HG03139 (cell line): ENCODE measurements at regions not wholly inside any gene's neighbourhood (a gene's known extent, or its start where the extent isn't known, plus 50 kb on each side); places are given as distances from the start of the nearest gene placed in this dataset.
"Not testable (repeated sequence)": the region's sequence is repeated elsewhere in the genome, so short reads cannot be mapped to it uniquely, and the experiment has no call there.

Source experiments
- ATAC-seq: cut with Tn5 transposase; IDR thresholded peaks from one replicate; pipeline ENCODE4 v1.9.1; 2021; ENCODE audit not compliant: unreplicated experiment

DNA sequence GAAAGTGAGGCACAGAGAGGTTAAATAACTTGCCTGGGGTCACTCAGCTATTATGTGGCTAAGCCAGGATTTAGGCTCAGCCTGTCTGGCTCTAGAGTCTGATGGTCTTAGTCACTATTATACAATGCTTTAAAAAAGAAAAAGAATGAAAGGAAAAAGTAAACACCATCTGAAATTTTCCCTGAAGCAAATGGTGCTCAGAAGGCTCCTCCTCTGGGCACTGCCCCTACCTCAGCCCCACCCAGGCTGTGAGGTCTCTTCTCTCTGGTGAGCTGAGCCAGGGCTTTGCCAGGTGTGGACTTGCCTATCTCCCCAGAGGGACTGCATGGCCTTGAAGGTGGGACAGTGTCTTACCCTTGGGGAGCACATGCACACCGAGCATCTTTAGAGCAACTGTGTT, 117.5 kb upstream of the DYRK2 start:
- ATAC-seq, result no peak

DNA sequence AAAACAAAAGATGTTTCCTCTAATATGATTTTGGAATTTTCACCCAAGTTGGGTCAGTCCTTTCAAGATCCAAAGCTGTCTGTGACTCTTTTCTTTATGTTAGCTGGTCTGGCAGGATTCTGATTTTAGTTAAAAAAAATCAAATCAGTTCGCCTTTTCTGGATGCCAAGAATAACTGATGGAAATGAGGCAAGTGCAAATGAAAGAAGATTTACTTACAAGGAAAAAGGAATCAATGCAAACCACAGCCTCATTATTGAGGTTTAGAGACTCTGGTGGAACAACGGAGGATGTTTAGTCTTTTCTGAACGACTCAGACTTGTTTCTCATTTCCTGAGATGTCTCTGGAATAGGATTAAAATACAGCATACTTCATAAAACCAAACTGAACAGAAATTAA, 117.0 kb upstream of the DYRK2 start:
- no peak for ATAC-seq

DNA sequence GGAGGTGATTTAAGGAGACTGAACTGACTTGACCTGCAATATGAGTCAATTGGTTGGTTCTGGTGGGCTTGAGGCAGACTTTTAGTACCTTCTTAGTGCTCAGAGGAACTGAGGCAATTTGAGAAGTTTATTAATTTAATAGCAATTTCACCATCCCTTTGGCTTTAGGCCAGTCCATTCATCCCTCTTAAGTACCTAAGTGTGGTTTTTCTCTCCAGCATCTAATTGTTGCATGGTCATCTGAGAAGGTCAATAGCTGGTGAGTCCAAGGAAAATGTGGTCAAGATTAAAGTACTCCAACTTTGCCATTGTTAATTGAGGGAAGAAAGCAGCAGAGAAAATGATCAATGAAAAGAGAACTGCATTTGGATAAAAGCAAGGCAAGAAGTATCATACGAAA, 115.4 kb upstream of the DYRK2 start:
- ATAC-seq, result no peak

DNA sequence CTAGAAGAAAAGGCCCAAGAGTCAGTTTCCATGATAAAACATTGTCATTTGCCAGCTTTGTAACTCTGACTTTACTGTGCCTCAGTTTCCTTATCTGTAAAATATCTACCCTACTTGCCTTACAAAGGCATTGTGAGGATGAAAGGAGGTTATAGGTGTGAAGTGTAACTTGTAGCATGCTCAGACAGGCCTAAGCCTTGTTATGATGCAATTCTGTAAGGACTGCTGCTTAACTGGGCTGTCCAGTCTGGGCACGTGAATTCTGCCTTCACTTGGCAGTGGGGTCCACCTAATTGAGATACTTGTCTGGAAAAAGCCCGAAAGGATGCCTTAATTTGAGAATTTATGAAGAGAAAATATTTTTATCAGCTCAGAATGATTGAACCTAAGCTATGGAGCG, 114.5 kb upstream of the DYRK2 start:
- no peak for ATAC-seq

DNA sequence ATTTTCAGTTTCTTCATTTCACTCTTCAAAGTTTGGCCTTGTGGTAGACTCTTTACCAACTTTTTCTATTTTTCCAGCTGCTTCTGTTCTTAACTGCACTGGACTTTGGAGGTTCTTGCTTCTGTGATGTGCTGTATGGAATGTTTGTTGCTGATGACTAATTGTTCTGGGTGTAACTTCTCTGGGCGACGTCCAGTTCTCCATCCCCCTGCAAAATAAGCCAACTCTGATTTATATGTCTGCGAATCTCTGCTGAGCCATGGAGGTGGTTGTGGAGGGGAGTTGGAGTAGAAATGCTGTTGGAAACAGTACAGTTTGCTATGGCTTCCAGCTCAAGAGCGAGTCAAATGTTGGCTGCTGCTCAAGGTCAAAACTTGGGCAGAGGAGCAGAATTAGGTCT, 113.9 kb upstream of the DYRK2 start:
- no peak for ATAC-seq

DNA sequence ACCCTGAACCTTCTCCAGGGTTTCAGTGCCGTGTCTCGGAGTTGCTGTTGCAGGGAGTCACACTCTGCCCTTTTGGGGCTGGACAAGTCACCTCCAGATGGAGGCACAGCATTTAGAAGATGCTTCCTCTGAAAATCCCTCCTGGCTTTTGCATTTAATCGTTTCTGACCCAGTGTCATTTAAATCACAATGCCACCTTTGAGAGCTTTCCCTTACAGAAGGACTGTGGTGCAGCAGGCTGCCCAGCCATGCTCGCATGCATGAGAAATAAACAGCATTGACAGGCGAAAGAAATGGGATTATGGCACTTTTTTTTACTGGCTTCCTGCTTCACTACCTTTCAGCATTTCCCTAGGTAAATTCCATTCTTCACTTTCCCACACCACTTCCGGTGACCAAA, 113.4 kb upstream of the DYRK2 start:
- ATAC-seq, result no peak

DNA sequence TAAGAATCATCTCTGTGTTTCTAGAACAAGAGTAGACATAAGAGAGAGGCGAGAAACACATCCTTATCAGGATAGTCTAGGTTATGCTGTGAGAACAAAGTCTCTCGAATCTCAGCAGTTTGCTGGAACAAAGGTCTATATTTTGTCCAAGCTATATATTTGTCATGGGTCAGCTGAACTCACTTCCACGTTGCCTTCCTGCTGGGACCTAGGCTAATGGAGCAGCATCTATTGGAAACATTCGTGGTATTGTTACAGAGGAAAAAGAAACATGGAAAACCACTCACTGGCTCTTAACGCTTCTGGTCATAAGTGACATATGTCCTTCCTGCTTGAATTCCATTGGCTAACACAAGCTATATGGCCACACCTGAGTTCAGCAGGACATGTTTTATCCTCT, 112.6 kb upstream of the DYRK2 start:
- no peak for ATAC-seq

DNA sequence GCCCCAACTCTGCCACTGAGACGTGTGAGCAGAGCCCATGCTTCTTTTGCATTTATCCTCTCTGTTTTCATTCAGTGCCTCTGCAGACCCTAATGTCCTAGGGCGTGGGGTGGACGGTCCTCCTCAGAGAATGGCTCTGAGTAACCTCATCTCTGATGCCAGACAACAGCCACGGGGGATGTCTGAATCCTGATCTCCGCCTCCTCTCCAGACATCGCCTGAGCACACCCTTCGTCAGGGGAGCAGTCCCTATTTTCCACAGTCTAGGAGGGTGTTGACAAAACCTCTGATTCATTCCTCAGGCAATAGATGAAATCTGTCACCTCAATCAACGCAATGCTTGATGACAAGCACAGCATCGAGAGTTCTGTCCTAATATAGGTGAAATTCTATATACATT, 109.2 kb upstream of the DYRK2 start:
- ATAC-seq, result no peak

DNA sequence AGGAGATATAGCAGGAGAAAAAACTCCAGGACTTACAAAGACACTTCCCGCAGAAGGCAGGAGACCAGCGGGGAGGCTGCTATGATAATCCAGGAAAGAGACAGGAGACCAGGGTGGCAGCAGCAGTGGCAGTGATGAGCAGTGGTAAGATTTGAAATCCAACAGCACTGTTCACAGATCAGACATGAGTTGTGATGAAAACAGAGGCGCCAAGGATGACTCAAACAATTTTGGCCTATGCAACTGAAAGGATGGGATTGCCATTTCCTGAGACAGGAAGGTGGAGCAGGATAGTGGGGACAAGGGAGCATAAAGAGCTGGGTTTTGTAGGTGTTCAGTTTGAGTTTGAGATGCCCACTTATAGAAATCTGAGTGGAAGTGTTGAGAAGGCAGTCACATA, 108.6 kb upstream of the DYRK2 start:
- no peak for ATAC-seq

DNA sequence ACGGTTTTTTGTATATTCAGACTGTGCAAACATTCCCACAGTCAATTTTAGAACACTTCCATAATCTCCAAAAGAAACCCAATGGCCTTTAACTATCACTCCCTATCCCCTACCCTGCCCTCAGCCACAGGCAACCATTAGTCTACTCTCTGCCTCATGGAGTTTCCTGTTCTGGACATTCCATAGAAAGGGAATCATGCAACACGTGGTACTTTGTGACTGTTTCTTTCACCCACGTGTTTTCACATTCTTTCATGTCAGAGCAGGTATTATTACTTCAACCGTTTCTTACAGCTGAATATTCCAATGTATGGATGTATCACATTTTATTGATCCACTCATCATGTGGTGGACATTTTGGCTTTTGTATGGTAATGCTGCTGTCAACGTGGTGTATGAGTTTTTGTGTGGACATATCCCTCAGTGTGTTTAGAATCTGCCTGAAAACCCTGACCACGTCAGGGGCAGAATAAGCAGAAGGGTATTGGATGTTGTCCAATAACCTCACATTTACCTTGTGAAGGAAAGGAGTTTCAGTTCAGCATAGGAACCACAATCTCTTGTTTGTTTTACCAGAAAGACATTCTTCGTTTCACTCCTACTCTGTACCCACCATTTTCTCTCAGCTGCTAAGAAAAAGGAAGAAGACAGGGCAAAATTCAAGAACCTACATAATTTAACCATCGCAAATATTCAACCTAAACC, 107.5 kb upstream of the DYRK2 start:
- no peak for ATAC-seq

DNA sequence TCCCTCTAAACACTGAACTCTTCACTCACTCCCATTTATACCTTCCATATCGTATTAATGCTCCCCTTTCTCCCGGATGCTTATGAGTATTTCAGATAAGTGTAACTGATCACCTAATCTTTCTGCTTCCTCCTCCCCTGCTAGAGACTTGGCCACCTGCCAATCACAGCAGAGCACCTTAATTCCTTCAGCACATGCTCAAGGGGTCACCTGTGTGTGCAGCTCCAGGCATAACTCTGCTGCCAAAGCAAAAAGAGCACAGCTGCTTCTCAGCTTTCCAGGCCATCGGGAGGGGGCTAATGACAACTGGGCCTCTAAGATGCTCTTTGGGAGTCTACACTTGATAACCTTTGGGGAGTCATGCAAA, 106.9 kb upstream of the DYRK2 start:
- ATAC-seq, result no peak

DNA sequence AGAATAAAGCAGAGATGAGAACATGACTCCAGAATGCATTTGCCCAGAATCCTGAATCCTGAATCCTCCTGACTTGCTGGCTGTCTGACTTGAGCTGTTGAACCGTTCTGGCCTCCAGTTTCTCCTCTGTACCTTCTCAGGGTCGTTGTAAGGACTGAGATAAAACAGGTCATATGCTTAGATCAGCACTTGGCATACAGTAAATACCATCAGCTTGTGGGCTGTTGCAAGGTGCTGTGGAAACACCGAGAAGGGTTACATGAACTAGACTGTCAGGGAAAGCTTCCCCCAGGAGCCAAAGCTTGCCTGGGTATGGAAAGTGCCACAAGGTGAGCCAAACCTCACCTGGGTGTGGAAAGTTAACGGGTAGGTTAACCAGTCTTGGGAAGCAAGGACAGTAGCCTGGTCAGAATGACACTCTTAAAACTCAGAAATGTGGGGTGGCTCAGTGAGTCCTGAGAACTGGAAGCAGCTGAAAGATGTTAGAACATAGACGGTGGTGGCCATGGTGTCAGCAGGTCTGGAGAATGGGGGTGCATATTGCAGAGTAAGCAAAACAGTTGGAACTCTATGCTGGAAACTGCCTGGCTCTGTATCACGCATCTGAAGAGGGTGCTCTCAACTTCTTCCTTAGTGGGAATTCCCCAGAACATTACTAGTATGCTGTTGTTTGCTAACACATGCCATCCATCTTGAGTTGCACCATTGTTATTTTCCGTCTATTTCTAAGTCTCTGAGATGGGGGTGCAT, 105.3 kb upstream of the DYRK2 start:
- no peak for ATAC-seq

DNA sequence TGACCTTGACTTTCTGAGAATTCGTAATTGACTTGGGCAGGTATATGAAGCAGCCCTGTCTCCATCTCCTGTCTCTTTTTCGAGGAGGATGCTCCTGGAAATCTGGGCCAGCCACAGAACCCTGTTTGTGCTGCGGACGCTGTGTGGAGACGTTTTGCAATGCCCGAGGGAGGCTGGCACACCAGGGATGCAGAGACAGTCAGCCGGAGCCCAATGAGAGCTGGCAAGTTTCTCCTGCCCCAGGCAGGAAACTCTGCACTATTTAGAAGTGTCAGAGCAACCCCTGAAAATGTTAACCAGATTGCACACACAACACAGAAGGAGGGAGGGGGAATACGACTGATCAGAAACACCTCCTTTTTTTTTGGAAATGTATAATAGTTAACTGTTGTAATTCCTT, 103.2 kb upstream of the DYRK2 start:
- no peak for ATAC-seq

DNA sequence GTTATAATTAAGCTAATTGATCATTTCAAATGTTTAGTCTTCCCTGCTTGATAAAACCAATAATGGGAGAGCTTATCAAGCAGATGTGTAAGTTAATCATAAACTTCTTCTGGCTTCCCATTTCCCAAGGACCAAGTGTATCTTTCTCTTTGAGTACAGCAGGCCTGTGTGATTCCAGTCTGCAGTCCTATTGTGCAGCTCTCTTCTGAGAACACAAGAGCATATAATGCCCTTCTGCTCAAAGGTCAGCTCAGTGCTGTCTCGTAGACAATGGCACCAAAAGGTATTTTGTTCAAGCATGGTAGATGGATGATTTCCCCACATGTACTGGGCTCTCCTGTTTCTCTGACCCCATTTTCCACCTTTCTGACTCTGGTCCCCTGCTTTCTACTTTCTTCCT, 101.8 kb upstream of the DYRK2 start:
- no peak for ATAC-seq

DNA sequence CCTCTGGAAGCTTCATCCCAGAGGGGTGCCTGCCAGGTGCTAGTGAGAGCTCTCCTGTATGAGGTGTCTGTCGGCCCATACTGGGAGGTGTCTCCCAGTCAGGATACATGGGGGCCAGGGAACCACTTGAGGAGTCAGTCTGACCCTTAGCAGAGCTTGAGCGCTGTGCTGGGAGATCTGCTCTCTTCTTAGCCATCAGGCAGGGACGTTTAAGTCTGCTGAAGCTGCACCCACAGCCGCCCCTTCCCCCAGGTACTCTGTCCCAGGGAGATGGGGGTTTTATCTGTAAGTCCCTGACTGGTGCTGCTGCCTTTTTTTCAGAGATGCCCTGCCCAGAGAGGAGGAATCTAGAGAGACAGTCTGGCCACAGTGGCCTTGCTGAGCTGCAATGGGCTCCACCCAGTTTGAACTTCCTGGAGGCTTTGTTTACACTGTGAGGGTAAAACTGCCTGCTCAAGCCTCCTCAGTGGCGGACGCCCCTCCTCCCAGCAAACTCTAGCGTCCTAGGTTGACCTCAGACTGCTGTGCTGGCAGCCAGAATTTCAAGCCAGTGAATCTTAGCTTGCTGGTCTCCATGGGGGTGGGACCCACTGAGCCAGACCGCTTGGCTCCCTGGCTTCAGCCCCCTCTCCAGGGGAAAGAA, 93.3 kb upstream of the DYRK2 start:
- ATAC-seq, result not testable (repeated sequence)

DNA sequence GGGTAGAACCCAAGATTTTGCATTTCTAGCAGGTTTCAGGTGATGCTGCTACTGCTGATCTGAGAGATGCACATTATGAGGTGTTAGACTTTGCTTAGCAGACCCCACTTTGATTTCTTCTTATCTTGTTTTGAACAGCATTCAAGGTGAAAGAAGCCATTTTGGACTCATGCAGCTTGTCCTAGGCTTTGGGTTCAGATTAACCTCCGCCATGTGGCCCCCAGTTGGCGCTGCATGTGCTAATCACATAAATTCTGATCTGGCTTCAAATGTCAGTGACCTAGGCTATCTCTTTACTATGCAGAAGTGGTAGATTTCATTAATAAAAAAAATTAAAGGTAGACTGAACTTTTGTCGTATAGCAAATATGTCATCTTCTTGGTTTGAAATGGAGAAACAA, 89.8 kb upstream of the DYRK2 start:
- ATAC-seq, result no peak

DNA sequence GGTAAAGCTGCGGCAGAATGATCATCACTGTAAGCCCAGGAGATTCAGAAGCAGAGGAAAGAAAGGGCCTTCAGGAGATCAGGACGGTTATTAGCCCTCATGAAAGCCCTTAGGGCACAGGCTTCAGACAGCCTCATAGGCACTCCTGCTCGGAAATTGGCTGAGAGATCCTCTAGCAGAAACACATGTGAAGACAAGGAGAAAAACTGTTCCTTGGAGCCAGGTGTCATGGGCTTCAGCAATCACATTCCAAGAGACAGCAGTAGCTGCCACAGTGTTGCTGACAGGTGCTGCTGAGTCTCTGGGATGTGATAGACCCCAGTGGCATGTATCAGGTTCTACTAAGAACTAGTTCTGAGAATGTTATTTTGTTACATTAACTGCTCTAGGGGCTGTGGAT, 88.8 kb upstream of the DYRK2 start:
- no peak for ATAC-seq

DNA sequence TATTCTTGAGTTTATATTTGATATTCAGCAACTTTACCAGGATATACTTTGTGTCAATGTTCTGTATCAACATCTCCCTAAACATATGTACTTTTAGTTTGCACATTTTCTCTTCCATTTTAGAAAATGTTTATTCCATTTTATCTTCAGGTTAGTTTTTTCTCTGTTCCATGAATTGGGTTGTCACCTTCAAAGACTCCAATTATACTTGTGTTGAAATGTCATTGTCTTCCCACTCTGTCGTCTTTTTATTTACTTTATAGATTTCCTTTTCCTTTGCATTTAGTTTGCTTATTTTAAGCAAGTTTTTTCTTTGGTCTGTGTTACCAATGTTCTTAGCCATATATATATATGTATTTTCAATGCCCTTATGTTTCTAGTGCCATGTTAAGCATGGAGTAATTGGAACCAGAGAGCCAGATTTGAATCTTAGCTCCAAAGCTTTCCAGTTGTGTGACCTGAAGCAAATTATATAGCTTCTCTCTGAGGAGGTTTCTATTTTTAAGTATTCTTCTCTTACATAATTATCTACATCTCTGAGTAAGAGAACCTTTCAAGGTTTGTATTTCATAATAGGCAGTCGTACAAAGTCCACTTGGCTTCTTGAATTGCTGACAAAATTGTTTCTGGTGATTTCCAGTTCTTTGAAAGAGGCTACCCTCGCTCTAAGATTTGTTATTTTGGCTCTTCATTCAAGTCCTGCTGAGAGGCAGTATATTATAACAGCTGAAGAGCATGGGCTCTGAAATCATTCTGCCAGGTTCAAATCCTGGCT, 85.8 kb upstream of the DYRK2 start:
- no peak for ATAC-seq

DNA sequence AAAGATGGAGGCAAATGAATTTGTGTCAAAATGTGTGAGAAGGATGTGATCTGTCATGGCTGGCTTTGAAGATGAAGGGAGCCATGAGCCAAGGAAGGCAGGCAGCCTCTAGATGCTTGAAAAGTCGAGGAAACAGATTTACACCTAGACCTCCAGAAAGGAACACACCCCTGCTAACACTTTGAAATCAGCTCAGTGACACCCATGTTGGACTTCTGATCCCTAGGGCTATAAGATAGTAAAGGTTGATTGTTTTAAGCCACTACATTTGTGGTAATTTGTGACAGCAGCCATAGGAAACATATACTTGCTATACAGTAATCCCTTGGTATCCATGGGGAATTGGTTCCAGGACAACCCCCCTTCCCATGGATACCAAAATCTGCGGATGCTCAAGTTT, 80.5 kb upstream of the DYRK2 start:
- ATAC-seq, result no peak

DNA sequence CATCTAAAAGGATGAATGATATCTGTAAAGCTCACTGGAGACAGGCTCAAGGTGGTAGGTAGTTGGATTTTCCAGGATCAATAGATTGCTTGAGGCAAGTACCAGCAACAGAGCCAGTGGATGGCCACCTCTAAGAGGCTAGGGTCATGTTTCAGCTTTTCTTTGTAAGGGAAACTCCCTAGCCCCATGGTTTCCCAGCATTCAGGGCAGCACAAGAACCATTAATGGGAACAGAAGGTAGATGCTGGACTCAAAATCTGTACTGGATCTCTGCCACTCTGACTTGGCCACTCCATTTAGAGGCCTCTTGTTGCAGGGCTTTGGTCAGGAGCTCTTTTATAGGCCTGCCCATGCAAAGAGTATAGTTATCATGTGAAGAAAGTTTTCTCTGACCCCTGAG, 76.1 kb upstream of the DYRK2 start:
- no peak for ATAC-seq

DNA sequence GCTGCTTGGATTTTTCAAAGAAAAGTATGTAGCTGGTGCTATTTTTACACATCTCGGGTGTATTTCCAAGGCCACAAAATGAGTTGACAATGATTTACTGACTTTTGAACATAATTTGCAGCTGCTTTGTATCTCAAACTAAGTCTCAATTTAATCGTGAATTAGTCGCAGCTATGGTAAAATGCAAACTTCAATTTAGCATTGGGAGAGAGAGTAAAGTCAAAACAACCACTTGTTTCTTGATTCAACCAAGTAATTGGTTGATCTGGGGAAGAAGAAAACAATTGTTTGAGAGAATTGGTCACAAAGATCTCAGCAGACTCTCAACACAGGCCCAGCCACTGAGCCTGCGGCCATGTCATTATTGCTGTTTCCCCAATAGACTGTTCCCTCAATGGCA, 75.0 kb upstream of the DYRK2 start:
- ATAC-seq, result no peak
